OCI-LY3 (cell line): ENCODE measurements at regions not wholly inside any gene's neighbourhood (a gene's known extent, or its start where the extent isn't known, plus 50 kb on each side); places are given as distances from the start of the nearest gene placed in this dataset.

Experiments
- CTCF ChIP-seq: fragments of 200-600, 300-600 bp; sonication (generic); IDR thresholded peaks from 2 replicates; pipeline ENCODE4 v1.5.1; 2014; ENCODE audit warnings: antibody characterized with exemption, low read length, low read depth
- EZH2phosphoT487 ChIP-seq: fragments of 200-600 bp; shearing (Covaris generic); IDR thresholded peaks from 2 replicates; pipeline ENCODE4 v1.6.1; 2018; ENCODE audit warnings: antibody characterized with exemption, mixed run types, low read depth

- TF ChIP-seq CTCF (no peak), EZH2phosphoT487 (no peak)
These were observed 359.1 kb upstream of the XYLT1 start for GRCh38 chr16:17829811-17830210.
